H1 (cell line): ENCODE measurements at regions not wholly inside any gene's neighbourhood (a gene's known extent, or its start where the extent isn't known, plus 50 kb on each side); places are given as distances from the start of the nearest gene placed in this dataset.

ENCODE experiments used
- CTCF ChIA-PET: fragments of 300-600 bp; sonication (Branson Sonifier 250); formaldehyde crosslinking; loops from one replicate; lab custom pipeline; 2021; ENCODE audit not compliant: partially characterized antibody; lab: Charles Lee
- POLR2A ChIA-PET: fragments of 300-600 bp; sonication (Branson Sonifier 250); formaldehyde crosslinking; loops from one replicate; lab custom pipeline; 2021; ENCODE audit warnings: inconsistent platforms; ENCODE audit not compliant: partially characterized antibody; lab: Charles Lee
- DNase-seq, 2 experiments: peaks; one replicate each; pipeline versions ENCODE4 v3.0.0 to v3.0.0-alpha.2; 2010 to 2022; ENCODE audit warnings: low spot score in 2 of 2, low read depth in 1 of 2, mixed read lengths in 1 of 2
- FAIRE-seq: peaks from 2 replicates; lab custom pipeline; 2011; peaks lifted over from hg19 to GRCh38; lab: Jason Lieb, UNC
- H2AFZ ChIP-seq: 2 replicates; pipeline ENCODE4 v1.8.1; 2012; ENCODE audit warnings: low read length, inconsistent platforms
- H2AK5ac ChIP-seq: 2 replicates; pipeline ENCODE4 v1.6.1; 2013; ENCODE audit warnings: low read depth, low read length
- H2BK120ac ChIP-seq: replicated peaks from 2 replicates; pipeline ENCODE3; 2013; ENCODE audit warnings: low read depth, low read length, inconsistent platforms
- H2BK12ac ChIP-seq: 2 replicates; pipeline ENCODE4 v1.6.1; 2013; ENCODE audit warnings: low read depth, low read length
- H2BK15ac ChIP-seq: 2 replicates; pipeline ENCODE4 v1.6.1; 2013; ENCODE audit warnings: low read length
- H2BK20ac ChIP-seq: 2 replicates; pipeline ENCODE4 v1.6.1; 2013; ENCODE audit warnings: low read length
- H2BK5ac ChIP-seq: 2 replicates; pipeline ENCODE4 v1.6.1; 2013; ENCODE audit warnings: low read depth, low read length
- H3K14ac ChIP-seq: 2 replicates; pipeline ENCODE4 v1.6.1; 2013; ENCODE audit warnings: inconsistent platforms; ENCODE audit not compliant: insufficient read length
- H3K18ac ChIP-seq: 2 replicates; pipeline ENCODE4 v1.6.1; 2013; ENCODE audit warnings: low read length; ENCODE audit errors: extremely low read depth
- H3K23ac ChIP-seq: 2 replicates; pipeline ENCODE4 v1.6.1; 2013; ENCODE audit warnings: inconsistent platforms; ENCODE audit not compliant: insufficient read length
- H3K23me2 ChIP-seq: 2 replicates; pipeline ENCODE4 v1.6.1; 2013; ENCODE audit warnings: low read depth, low read length
- H3K27ac ChIP-seq: 2 replicates; pipeline ENCODE4 v1.6.1; 2011; ENCODE audit warnings: low read depth, low read length, inconsistent platforms
- H3K27me3 ChIP-seq, 4 experiments: replicated peaks in 1 of 4; 1 replicate in 1 of 4; 2 replicates in 3 of 4; pipeline versions ENCODE4 v1.6.1 to v1.8.1; 2011 to 2013; ENCODE audit warnings: low read length in 3 of 4, mild to moderate bottlenecking in 3 of 4, inconsistent platforms in 2 of 4, mixed read lengths in 2 of 4, moderate library complexity in 1 of 4; ENCODE audit not compliant: control insufficient read depth in 3 of 4, insufficient read depth in 3 of 4; ENCODE audit errors: extremely low read depth in 1 of 4
- H3K36me3 ChIP-seq, 4 experiments: 2 replicates each; pipeline versions ENCODE4 v1.6.1 to v1.8.1; 2011 to 2013; ENCODE audit warnings: mild to moderate bottlenecking in 4 of 4, low read length in 3 of 4, moderate library complexity in 2 of 4, control low read depth in 1 of 4, inconsistent platforms in 1 of 4; ENCODE audit not compliant: insufficient read depth in 4 of 4, control insufficient read depth in 2 of 4
- H3K4ac ChIP-seq: replicated peaks from 2 replicates; pipeline ENCODE3; 2013; ENCODE audit warnings: low read length, low read depth, mixed read lengths, inconsistent platforms; ENCODE audit not compliant: insufficient read length
- H3K4me1 ChIP-seq, 4 experiments: replicated peaks in 1 of 4; 1 replicate in 1 of 4; 2 replicates in 3 of 4; pipeline versions ENCODE4 v1.6.1 to v1.8.1; 2011 to 2013; ENCODE audit warnings: low read length in 3 of 4, inconsistent platforms in 2 of 4, mixed read lengths in 1 of 4; ENCODE audit not compliant: insufficient read depth in 4 of 4, control insufficient read depth in 3 of 4
- H3K4me2 ChIP-seq, 2 experiments: 2 replicates each; pipeline versions ENCODE4 v1.6.1 to v1.8.1; 2011 to 2013; ENCODE audit warnings: low read depth in 2 of 2, low read length in 2 of 2, control low read depth in 1 of 2, inconsistent platforms in 1 of 2, mild to moderate bottlenecking in 1 of 2; ENCODE audit not compliant: insufficient read depth in 1 of 2
- H3K4me3 ChIP-seq, 4 experiments: fragments of 200-600, 300-600 bp in 1 of 4; sonication (generic), shearing (Covaris generic), sonication (Bioruptor Twin) in 1 of 4; 2 replicates each; pipeline versions ENCODE4 v1.5.1 to v1.8.1; 2011 to 2016; ENCODE audit warnings: low read length in 4 of 4, low read depth in 3 of 4, control low read depth in 2 of 4, inconsistent platforms in 2 of 4, mild to moderate bottlenecking in 2 of 4, mixed read lengths in 1 of 4, moderate library complexity in 1 of 4; ENCODE audit not compliant: insufficient read depth in 2 of 4; ENCODE audit errors: extremely low read depth in 1 of 4
- H3K56ac ChIP-seq: replicated peaks from 2 replicates; pipeline ENCODE3; 2013; ENCODE audit warnings: low read depth, mild to moderate bottlenecking, mixed read lengths, low read length, inconsistent platforms; ENCODE audit not compliant: insufficient read length
- H3K79me1 ChIP-seq: 2 replicates; pipeline ENCODE4 v1.6.1; 2013; ENCODE audit warnings: low read depth, low read length, control low read depth
- H3K79me2 ChIP-seq, 2 experiments: 2 replicates each; pipeline versions ENCODE4 v1.6.1 to v1.8.1; 2012 to 2013; ENCODE audit warnings: low read length in 2 of 2, mild to moderate bottlenecking in 2 of 2, inconsistent platforms in 1 of 2; ENCODE audit not compliant: insufficient read depth in 2 of 2, control insufficient read depth in 1 of 2
- H3K9ac ChIP-seq, 4 experiments: replicated peaks in 1 of 4; 1 replicate in 1 of 4; 2 replicates in 3 of 4; pipeline versions ENCODE4 v1.6.1 to v1.8.1; 2011 to 2013; ENCODE audit warnings: low read depth in 3 of 4, low read length in 3 of 4, control low read depth in 2 of 4, mild to moderate bottlenecking in 2 of 4, moderate library complexity in 2 of 4, inconsistent platforms in 1 of 4; ENCODE audit errors: extremely low read depth in 1 of 4
- H3K9me3 ChIP-seq, 2 experiments: 2 replicates each; pipeline versions ENCODE4 v1.6.1 to v1.8.1; 2012 to 2013; ENCODE audit warnings: mild to moderate bottlenecking in 2 of 2, moderate library complexity in 2 of 2, control low read depth in 1 of 2, inconsistent platforms in 1 of 2, low read depth in 1 of 2, low read length in 1 of 2, mixed read lengths in 1 of 2; ENCODE audit not compliant: insufficient read depth in 2 of 2
- H4K20me1 ChIP-seq, 2 experiments: replicated peaks in 1 of 2; 2 replicates each; pipeline versions ENCODE3 to v1.8.1; 2011 to 2013; ENCODE audit warnings: inconsistent platforms in 2 of 2, low read length in 2 of 2, mild to moderate bottlenecking in 1 of 2; ENCODE audit not compliant: insufficient read depth in 2 of 2, control insufficient read depth in 1 of 2
- H4K5ac ChIP-seq: 2 replicates; pipeline ENCODE4 v1.6.1; 2013; ENCODE audit warnings: low read length, low read depth, mixed read lengths, inconsistent platforms; ENCODE audit not compliant: insufficient read length
- H4K8ac ChIP-seq: 2 replicates; pipeline ENCODE4 v1.8.0; 2013; ENCODE audit warnings: mild to moderate bottlenecking, moderate library complexity, low read length, inconsistent platforms; ENCODE audit not compliant: insufficient read depth; ENCODE audit errors: extremely low read depth
- H4K91ac ChIP-seq: replicated peaks from 2 replicates; pipeline ENCODE3; 2013; ENCODE audit warnings: low read length, mixed read lengths, inconsistent platforms; ENCODE audit not compliant: insufficient read length
- EGR1 ChIP-seq: IDR thresholded peaks from 2 replicates; pipeline ENCODE4 v1.6.1; 2011; ENCODE audit warnings: low read depth, low read length, borderline replicate concordance
- MAFK ChIP-seq: IDR thresholded peaks from 2 replicates; pipeline ENCODE4 v1.6.1; 2012; ENCODE audit warnings: low read depth, mild to moderate bottlenecking, improper control_type of control experiment, low read length
- NANOG ChIP-seq: IDR thresholded peaks from 2 replicates; pipeline ENCODE4 v1.6.1; 2011; ENCODE audit warnings: low read length, low read depth, mild to moderate bottlenecking, inconsistent platforms; ENCODE audit not compliant: insufficient read depth, poor library complexity, severe bottlenecking
- POLR2A ChIP-seq, 2 experiments: IDR thresholded peaks; 1 replicate in 1 of 2; 2 replicates in 1 of 2; pipeline ENCODE4 v1.6.1; 2011; ENCODE audit warnings: low read depth in 2 of 2, low read length in 2 of 2, mild to moderate bottlenecking in 2 of 2; ENCODE audit errors: control extremely low read depth in 1 of 2
- TF ChIP-seq, protein P1 (sequence below): IDR thresholded peaks from 2 replicates; pipeline ENCODE4 v1.6.1; 2012; ENCODE audit warnings: low read length, inconsistent platforms

DNA sequence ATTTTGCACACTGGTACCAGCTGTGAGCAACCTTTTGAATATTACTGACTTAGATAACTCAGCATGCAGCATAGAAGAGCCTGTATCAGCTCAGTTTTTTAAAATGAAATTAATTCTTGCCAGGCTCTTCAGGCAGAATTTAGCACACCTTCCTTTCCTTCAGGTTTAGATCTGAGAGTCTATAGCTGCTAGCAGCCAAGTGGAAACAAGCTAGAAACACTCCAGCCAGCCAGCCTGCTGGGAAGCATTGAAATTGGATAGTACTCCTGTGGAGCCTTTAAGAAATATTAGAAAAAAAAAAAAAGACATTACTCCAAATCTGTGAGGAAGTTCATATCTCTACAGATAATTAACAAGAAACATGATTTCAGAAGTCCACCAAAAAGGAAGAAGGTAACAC, 812.2 kb downstream of the DTWD2 start:
- H3K18ac ChIP-seq: no peak overlapping the region
- no peak overlapping the region for H4K8ac ChIP-seq
- no peak overlapping the region for H3K4ac ChIP-seq
- H3K9me3 ChIP-seq: no peaks in the 10 kb centered on the region
- CTCF ChIA-PET: interaction anchor here (0.6 kb wide), 1 partner anchor 48 kb away, joined by 3 read pairs; no protein-coding TSS in a partner anchor
- no peak overlapping the region for H2BK120ac ChIP-seq
- no peaks in the 10 kb centered on the region for H3K27me3 ChIP-seq
- H3K14ac ChIP-seq: no peak overlapping the region
- H3K4me2 ChIP-seq: no peak overlapping the region
- H2AK5ac ChIP-seq: no peak overlapping the region
- DNase-seq: no peak
- H3K9ac ChIP-seq: no peak overlapping the region
- H2AFZ ChIP-seq: no peak overlapping the region
- H2BK5ac ChIP-seq: no peak overlapping the region
- FAIRE-seq: no peak
- no peak overlapping the region for H4K91ac ChIP-seq
- no peak overlapping the region for H2BK20ac ChIP-seq
- H4K20me1 ChIP-seq: no peaks in the 10 kb centered on the region
- TF ChIP-seq MAFK: no peak
- no peak for TF ChIP-seq EGR1
- TF ChIP-seq NANOG: no peak
- TF ChIP-seq, protein P1, sequence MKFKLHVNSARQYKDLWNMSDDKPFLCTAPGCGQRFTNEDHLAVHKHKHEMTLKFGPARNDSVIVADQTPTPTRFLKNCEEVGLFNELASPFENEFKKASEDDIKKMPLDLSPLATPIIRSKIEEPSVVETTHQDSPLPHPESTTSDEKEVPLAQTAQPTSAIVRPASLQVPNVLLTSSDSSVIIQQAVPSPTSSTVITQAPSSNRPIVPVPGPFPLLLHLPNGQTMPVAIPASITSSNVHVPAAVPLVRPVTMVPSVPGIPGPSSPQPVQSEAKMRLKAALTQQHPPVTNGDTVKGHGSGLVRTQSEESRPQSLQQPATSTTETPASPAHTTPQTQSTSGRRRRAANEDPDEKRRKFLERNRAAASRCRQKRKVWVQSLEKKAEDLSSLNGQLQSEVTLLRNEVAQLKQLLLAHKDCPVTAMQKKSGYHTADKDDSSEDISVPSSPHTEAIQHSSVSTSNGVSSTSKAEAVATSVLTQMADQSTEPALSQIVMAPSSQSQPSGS: no peak
- TF ChIP-seq POLR2A (IDR thresholded peaks at IDR 0.05; ENCODE audit: control extremely low read depth in 1 of 2, low read depth in 2 of 2, low read length in 2 of 2): no peak
- TF ChIP-seq, all 59 proteins: peak for 0
- Histone ChIP-seq H3K36me3 (no peaks in the 10 kb centered on the region), H3K79me2 (no peaks in the 10 kb centered on the region), H2BK12ac (no peak overlapping the region), H3K27ac (no peak overlapping the region), H3K23me2 (no peaks in the 10 kb centered on the region), H3K23ac (no peak overlapping the region), H2BK15ac (no peak overlapping the region), H3K4me3 (no peak overlapping the region), H3K4me1 (no peaks in the 10 kb centered on the region), H3K79me1 (no peaks in the 10 kb centered on the region), H3K56ac (no peak overlapping the region), H4K5ac (no peak overlapping the region)
- POLR2A ChIA-PET: no interaction called here
